ENCODE measurements at regions not wholly inside any gene's neighbourhood (a gene's known extent, or its start where the extent isn't known, plus 50 kb on each side); places are given as distances from the start of the nearest gene placed in this dataset.

DNA sequence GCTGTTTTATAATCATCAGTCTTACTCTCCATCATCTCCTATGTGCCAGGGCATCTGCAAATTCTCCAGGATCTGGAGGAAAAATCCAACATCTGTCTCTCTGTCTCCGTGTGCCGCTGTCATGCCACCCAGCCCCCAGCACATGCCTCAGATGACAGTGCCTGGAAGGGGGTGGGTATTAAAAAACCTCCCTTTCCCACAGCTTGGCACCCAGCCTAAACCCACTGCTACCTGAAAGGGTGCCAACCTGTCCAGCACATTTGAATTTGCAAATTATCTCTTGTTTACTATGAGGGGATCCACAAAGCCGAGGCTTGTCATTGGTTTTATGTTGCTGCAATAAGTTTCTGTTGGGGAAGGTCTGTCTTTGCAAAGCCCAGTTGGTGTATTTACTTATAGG, 73.1 kb downstream of the EMX2 start:
- H3K9ac ChIP-seq (ENCODE audit: control insufficient read depth, insufficient read depth, low read length): no peak overlapping the region
- no peak overlapping the region for H2AFZ ChIP-seq (ENCODE audit: control insufficient read depth, low read depth, low read length)
- H3K4me1 ChIP-seq (ENCODE audit: control insufficient read depth, insufficient read depth, low read length): peaks cover 7% of the 10 kb centered on the region
- H3K27me3 ChIP-seq (replicated peaks in 1 of 2; ENCODE audit: control insufficient read depth in 2 of 2, insufficient read depth in 2 of 2, low read length in 1 of 2): no peaks in the 10 kb centered on the region; a peak in 1 of 4 replicates
- no peak for TF ChIP-seq RFX5 (IDR thresholded peaks at IDR 0.05; ENCODE audit: low read depth, low read length)
- TF ChIP-seq FOXM1 (IDR thresholded peaks at IDR 0.05; ENCODE audit: low read depth, low read length): no peak
- TF ChIP-seq, protein P1, sequence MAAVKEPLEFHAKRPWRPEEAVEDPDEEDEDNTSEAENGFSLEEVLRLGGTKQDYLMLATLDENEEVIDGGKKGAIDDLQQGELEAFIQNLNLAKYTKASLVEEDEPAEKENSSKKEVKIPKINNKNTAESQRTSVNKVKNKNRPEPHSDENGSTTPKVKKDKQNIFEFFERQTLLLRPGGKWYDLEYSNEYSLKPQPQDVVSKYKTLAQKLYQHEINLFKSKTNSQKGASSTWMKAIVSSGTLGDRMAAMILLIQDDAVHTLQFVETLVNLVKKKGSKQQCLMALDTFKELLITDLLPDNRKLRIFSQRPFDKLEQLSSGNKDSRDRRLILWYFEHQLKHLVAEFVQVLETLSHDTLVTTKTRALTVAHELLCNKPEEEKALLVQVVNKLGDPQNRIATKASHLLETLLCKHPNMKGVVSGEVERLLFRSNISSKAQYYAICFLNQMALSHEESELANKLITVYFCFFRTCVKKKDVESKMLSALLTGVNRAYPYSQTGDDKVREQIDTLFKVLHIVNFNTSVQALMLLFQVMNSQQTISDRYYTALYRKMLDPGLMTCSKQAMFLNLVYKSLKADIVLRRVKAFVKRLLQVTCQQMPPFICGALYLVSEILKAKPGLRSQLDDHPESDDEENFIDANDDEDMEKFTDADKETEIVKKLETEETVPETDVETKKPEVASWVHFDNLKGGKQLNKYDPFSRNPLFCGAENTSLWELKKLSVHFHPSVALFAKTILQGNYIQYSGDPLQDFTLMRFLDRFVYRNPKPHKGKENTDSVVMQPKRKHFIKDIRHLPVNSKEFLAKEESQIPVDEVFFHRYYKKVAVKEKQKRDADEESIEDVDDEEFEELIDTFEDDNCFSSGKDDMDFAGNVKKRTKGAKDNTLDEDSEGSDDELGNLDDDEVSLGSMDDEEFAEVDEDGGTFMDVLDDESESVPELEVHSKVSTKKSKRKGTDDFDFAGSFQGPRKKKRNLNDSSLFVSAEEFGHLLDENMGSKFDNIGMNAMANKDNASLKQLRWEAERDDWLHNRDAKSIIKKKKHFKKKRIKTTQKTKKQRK (IDR thresholded peaks at IDR 0.05; ENCODE audit: low read depth, low read length): no peak
- TF ChIP-seq YBX1 (IDR thresholded peaks at IDR 0.05): no peak
- TF ChIP-seq SREBF2 (IDR thresholded peaks at IDR 0.05; ENCODE audit: low read length): no peak
- TF ChIP-seq, protein P2, sequence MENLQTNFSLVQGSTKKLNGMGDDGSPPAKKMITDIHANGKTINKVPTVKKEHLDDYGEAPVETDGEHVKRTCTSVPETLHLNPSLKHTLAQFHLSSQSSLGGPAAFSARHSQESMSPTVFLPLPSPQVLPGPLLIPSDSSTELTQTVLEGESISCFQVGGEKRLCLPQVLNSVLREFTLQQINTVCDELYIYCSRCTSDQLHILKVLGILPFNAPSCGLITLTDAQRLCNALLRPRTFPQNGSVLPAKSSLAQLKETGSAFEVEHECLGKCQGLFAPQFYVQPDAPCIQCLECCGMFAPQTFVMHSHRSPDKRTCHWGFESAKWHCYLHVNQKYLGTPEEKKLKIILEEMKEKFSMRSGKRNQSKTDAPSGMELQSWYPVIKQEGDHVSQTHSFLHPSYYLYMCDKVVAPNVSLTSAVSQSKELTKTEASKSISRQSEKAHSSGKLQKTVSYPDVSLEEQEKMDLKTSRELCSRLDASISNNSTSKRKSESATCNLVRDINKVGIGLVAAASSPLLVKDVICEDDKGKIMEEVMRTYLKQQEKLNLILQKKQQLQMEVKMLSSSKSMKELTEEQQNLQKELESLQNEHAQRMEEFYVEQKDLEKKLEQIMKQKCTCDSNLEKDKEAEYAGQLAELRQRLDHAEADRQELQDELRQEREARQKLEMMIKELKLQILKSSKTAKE (IDR thresholded peaks at IDR 0.05; ENCODE audit: low read depth, poor library complexity, severe bottlenecking): no peak
- TF ChIP-seq RAD21 (IDR thresholded peaks at IDR 0.05; ENCODE audit: insufficient read depth, low read depth, low read length): no peak
- no peak for TF ChIP-seq ZZZ3 (IDR thresholded peaks at IDR 0.05; ENCODE audit: control insufficient read depth, insufficient read length, low read depth)
- no peak for TF ChIP-seq EP300 (IDR thresholded peaks at IDR 0.05; ENCODE audit: borderline replicate concordance in 1 of 2, control insufficient read depth in 1 of 2, low read depth in 2 of 2, low read length in 2 of 2)
- no peak for TF ChIP-seq MXI1 (IDR thresholded peaks at IDR 0.05; ENCODE audit: low read depth, low read length)
- no peak for TF ChIP-seq MEF2A (IDR thresholded peaks at IDR 0.05; ENCODE audit: insufficient read depth, low read depth, low read length)
- FAIRE-seq (no peak), ATAC-seq (no peak; the same call in 2 of the 3 replicates), DNase-seq (ENCODE audit: low read depth, low spot score) (no peak)
- ChIA-PET CTCF (no interaction called here), RAD21 (ENCODE audit: unreplicated experiment) (interaction anchor here (9.0 kb wide), 1 partner anchor 36 kb away, joined by 138 read pairs; no protein-coding TSS in a partner anchor), SMC1A (ENCODE audit: uncharacterized antibody, unreplicated experiment) (interaction anchor here (1.5 to 9.6 kb wide), 4 partner anchors 38 to 78 kb away, joined by 5 to 300 read pairs (median 6); no protein-coding TSS in a partner anchor), POLR2A (interaction anchor here (2.0 kb wide), 1 partner anchor 37 kb away, joined by 4 read pairs; no protein-coding TSS in a partner anchor)
- no TSS peak for BruUV-seq (replicated peaks)
- no peaks in the 10 kb centered on the region; the same call in 2 of the 3 replicates for H3K9me3 ChIP-seq (replicated peaks; ENCODE audit: control insufficient read depth, insufficient read depth, low read length)
- no peak overlapping the region for H3K4me3 ChIP-seq
- H3K79me2 ChIP-seq (ENCODE audit: control insufficient read depth, insufficient read depth, low read length): no peaks in the 10 kb centered on the region
- H4K20me1 ChIP-seq (ENCODE audit: control insufficient read depth, insufficient read depth): no peaks in the 10 kb centered on the region
- no peak overlapping the region for H3K27ac ChIP-seq (ENCODE audit: control insufficient read depth, insufficient read depth)
- intact Hi-C loops (cut with micrococcal nuclease; ENCODE audit: unreplicated experiment) (loop anchor here (2.0 kb wide), 2 partner anchors 37 to 47 kb away; no protein-coding TSS in a partner anchor), in situ Hi-C loops (cut with MboI) (no loop called here)
- H3K36me3 ChIP-seq (ENCODE audit: control insufficient read depth in 2 of 2, insufficient read depth in 2 of 2, low read length in 1 of 2): no peaks in the 10 kb centered on the region
- 0 out of 2 replicates have a peak overlapping the region, but pooled peaks have one; percentile 22 for H3K4me2 ChIP-seq (ENCODE audit: control insufficient read depth, insufficient read depth)
- WGBS (ENCODE audit: insufficient coverage, insufficient replicate concordance, low lambda C conversion rate, missing lambda C conversion rate): 59% methylated on average over 3 of the region's 3 CpGs

All from GM12878 (cell line).